Posterior cingulate gyrus (tissue), 11 donors: ENCODE measurements at regions not wholly inside any gene's neighbourhood (a gene's known extent, or its start where the extent isn't known, plus 50 kb on each side); places are given as distances from the start of the nearest gene placed in this dataset.
"Not testable (repeated sequence)": the region's sequence is repeated elsewhere in the genome, so short reads cannot be mapped to it uniquely, and the experiment has no call there.

Experiments used
- DNase-seq, 10 donors: peaks; one replicate each; pipeline versions ENCODE4 v3.0.0 to v3.0.0-alpha.2; 2020 to 2021; ENCODE audit warnings: mixed read lengths in 3 of 10
- intact Hi-C: fragments of 100-400 bp; cut with DNase I; formaldehyde crosslinking; loops from one replicate; pipeline ENCODE4 v1.15.1; 2023

- DNase-seq, result no peak
- intact Hi-C loops, result no loop called here
Measured at GRCh38 chr17:22128723-22129122, 436.4 kb downstream of the KCNJ18 start.

- intact Hi-C loops, DNase-seq: not testable (repeated sequence)
Measured at GRCh38 chr17:22129920-22130319, 437.6 kb downstream of the KCNJ18 start.

GRCh38 chr17:22131740-22132139 is 439.4 kb downstream of the KCNJ18 start:
- no peak for DNase-seq
- intact Hi-C loops, result no loop called here

GRCh38 chr17:22138861-22139469 is 446.6 kb downstream of the KCNJ18 start:
- no peak for DNase-seq
- intact Hi-C loops, result no loop called here

GRCh38 chr17:22142091-22142490 is 449.8 kb downstream of the KCNJ18 start:
- peak in 1 of 10 donors; percentile 22 for DNase-seq
- intact Hi-C loops, result no loop called here

GRCh38 chr17:22145605-22146178 is 453.4 kb downstream of the KCNJ18 start:
- peak in 3 of 10 donors; percentile 55 to 75 (median 59) for DNase-seq
- intact Hi-C loops, result no loop called here

- DNase-seq, result no peak
- intact Hi-C loops, result no loop called here
Measured at GRCh38 chr17:22158364-22158763, 466.0 kb downstream of the KCNJ18 start.

- intact Hi-C loops, result loop anchor here (10.0 kb wide), 1 partner anchor 47 kb away; no protein-coding TSS in a partner anchor
- DNase-seq, result no peak
Measured at GRCh38 chr17:22161376-22161775, 469.1 kb downstream of the KCNJ18 start.

GRCh38 chr17:22171631-22172030 is 479.3 kb downstream of the KCNJ18 start:
- DNase-seq, result no peak
- intact Hi-C loops, result no loop called here

- no peak for DNase-seq
- intact Hi-C loops, result no loop called here
Measured at GRCh38 chr17:22193113-22193512, 500.8 kb downstream of the KCNJ18 start.

- intact Hi-C loops, DNase-seq: not testable (repeated sequence)
Measured at GRCh38 chr17:22200187-22200586, 507.9 kb downstream of the KCNJ18 start.

- DNase-seq, result no peak
- intact Hi-C loops, result no loop called here
Measured at GRCh38 chr17:22202702-22203101, 510.4 kb downstream of the KCNJ18 start.

- intact Hi-C loops, result no loop called here
Measured at GRCh38 chr17:22203208-22203715, 510.9 kb downstream of the KCNJ18 start.

GRCh38 chr17:22204076-22204475 is 511.8 kb downstream of the KCNJ18 start:
- DNase-seq, intact Hi-C loops: not testable (repeated sequence)

More at GRCh38 chr17:22203208-22203715, 510.9 kb downstream of the KCNJ18 start:
- peak in 1 of 10 donors; percentile 23 for DNase-seq

GRCh38 chr17:22210212-22210611 is 517.9 kb downstream of the KCNJ18 start:
- intact Hi-C loops, result not testable (repeated sequence)
- DNase-seq, result peak in 1 of 10 donors; percentile 24

- intact Hi-C loops, result not testable (repeated sequence)
- peak in 1 of 10 donors; percentile 8 for DNase-seq
Measured at GRCh38 chr17:22213169-22213568, 520.8 kb downstream of the KCNJ18 start.

- DNase-seq, result peak in 1 of 10 donors; percentile 85
Measured at GRCh38 chr17:22217135-22217534, 524.8 kb downstream of the KCNJ18 start.

GRCh38 chr17:22221344-22221743 is 529.0 kb downstream of the KCNJ18 start:
- intact Hi-C loops, result no loop called here
- DNase-seq, result peak in 1 of 10 donors; percentile 58

More at GRCh38 chr17:22217135-22217534, 524.8 kb downstream of the KCNJ18 start:
- intact Hi-C loops, result no loop called here

- DNase-seq, result peak in 3 of 10 donors; percentile 29 to 92 (median 85)
- intact Hi-C loops, result not testable (repeated sequence)
Measured at GRCh38 chr17:22226477-22226876, 534.2 kb downstream of the KCNJ18 start.

- peak in 1 of 10 donors; percentile 25 for DNase-seq
- intact Hi-C loops, result not testable (repeated sequence)
Measured at GRCh38 chr17:22226932-22227331, 534.6 kb downstream of the KCNJ18 start.

GRCh38 chr17:22227699-22228553 is 535.6 kb downstream of the KCNJ18 start:
- DNase-seq, result peak in 5 of 10 donors; percentile 23 to 78 (median 34)
- intact Hi-C loops, result not testable (repeated sequence)
